Fibroblast of lung (primary cell): ENCODE measurements at regions not wholly inside any gene's neighbourhood (a gene's known extent, or its start where the extent isn't known, plus 50 kb on each side); places are given as distances from the start of the nearest gene placed in this dataset.

ENCODE experiments used
- DNase-seq, 2 donors: peaks; one replicate each; pipeline versions ENCODE4 v3.0.0 to v3.0.0-alpha.2; 2010; ENCODE audit warnings: low read depth in 2 of 2
- H2AFZ ChIP-seq: 2 replicates; pipeline ENCODE4 v1.5.1; 2012; ENCODE audit warnings: low read length, control low read depth, inconsistent platforms
- H3K27ac ChIP-seq: 2 replicates; pipeline ENCODE4 v1.5.1; 2011; ENCODE audit warnings: low read length, control low read depth; ENCODE audit not compliant: insufficient read depth
- H3K27me3 ChIP-seq: 2 replicates; pipeline ENCODE4 v1.5.1; 2011; ENCODE audit warnings: mild to moderate bottlenecking, low read length; ENCODE audit not compliant: control insufficient read depth, insufficient read depth
- H3K36me3 ChIP-seq: 2 replicates; pipeline ENCODE4 v1.5.1; 2011; ENCODE audit warnings: low read length; ENCODE audit not compliant: control insufficient read depth, insufficient read depth
- H3K4me1 ChIP-seq: 2 replicates; pipeline ENCODE4 v1.5.1; 2011; ENCODE audit warnings: low read length; ENCODE audit not compliant: control insufficient read depth, insufficient read depth; ENCODE audit errors: extremely low read depth
- H3K4me2 ChIP-seq: 2 replicates; pipeline ENCODE4 v1.5.1; 2011; ENCODE audit warnings: low read length, control low read depth; ENCODE audit not compliant: insufficient read depth; ENCODE audit errors: extremely low read depth
- H3K4me3 ChIP-seq, 4 experiments: fragments of 200-600 bp in 1 of 4; sonication (generic) in 1 of 4; replicated peaks in 1 of 4; 2 replicates each; pipeline ENCODE4 v1.5.1; 2011 to 2016; ENCODE audit warnings: low read length in 4 of 4, low read depth in 3 of 4, mild to moderate bottlenecking in 3 of 4, control low read depth in 2 of 4, inconsistent platforms in 1 of 4, mixed read lengths in 1 of 4; ENCODE audit not compliant: insufficient read depth in 1 of 4; ENCODE audit errors: control extremely low read depth in 1 of 4
- H3K79me2 ChIP-seq: 2 replicates; pipeline ENCODE4 v1.5.1; 2012; ENCODE audit warnings: mild to moderate bottlenecking, low read length, inconsistent platforms; ENCODE audit not compliant: control insufficient read depth, insufficient read depth
- H3K9ac ChIP-seq: 2 replicates; pipeline ENCODE4 v1.5.1; 2011; ENCODE audit warnings: mild to moderate bottlenecking, low read length, control low read depth; ENCODE audit not compliant: insufficient read depth
- H3K9me3 ChIP-seq: 2 replicates; pipeline ENCODE4 v1.5.1; 2012; ENCODE audit warnings: low read depth, low read length; ENCODE audit not compliant: control insufficient read depth, insufficient read depth
- H4K20me1 ChIP-seq: 2 replicates; pipeline ENCODE4 v1.5.1; 2011; ENCODE audit warnings: low read length; ENCODE audit not compliant: control insufficient read depth, insufficient read depth; ENCODE audit errors: extremely low read depth
- EZH2 ChIP-seq: IDR thresholded peaks from 2 replicates; pipeline ENCODE4 v1.5.1; 2012; ENCODE audit warnings: low read length, control low read depth, mild to moderate bottlenecking; ENCODE audit errors: missing control alignments
- TF ChIP-seq, protein P1 (sequence below), 2 donors: IDR thresholded peaks in 1 of 2; conservative IDR thresholded peaks in 1 of 2; 1 replicate in 1 of 2; 2 replicates in 1 of 2; pipeline ENCODE4 v1.5.1; 2011 to 2012; ENCODE audit warnings: low read length in 2 of 2, control low read depth in 1 of 2, inconsistent platforms in 1 of 2, low read depth in 1 of 2, mild to moderate bottlenecking in 1 of 2

DNA sequence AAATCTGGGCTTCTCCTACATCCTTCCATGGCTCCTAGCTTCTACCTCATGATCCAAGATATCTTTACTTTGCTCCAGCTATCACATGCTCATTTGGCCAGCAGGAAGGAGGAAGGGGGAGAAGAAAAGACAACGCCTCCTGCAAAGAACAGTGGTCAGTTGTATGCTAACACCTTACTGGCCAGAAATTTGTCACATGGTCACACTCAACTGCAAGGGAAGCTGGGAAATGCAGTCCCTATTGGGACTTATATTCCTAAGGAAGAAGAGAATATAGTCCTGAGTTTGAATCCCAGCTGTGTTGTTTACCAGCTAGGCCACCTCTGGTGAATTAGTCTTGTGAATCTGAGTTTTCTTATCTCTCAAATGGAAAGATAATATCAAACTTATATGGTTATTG, 272.0 kb downstream of the BLID start:
- H3K4me3 ChIP-seq = no peak overlapping the region
- no peak for DNase-seq
- H2AFZ ChIP-seq = no peak overlapping the region
- H3K4me2 ChIP-seq = no peak overlapping the region
- no peaks in the 10 kb centered on the region for H4K20me1 ChIP-seq
- TF ChIP-seq, protein P1, sequence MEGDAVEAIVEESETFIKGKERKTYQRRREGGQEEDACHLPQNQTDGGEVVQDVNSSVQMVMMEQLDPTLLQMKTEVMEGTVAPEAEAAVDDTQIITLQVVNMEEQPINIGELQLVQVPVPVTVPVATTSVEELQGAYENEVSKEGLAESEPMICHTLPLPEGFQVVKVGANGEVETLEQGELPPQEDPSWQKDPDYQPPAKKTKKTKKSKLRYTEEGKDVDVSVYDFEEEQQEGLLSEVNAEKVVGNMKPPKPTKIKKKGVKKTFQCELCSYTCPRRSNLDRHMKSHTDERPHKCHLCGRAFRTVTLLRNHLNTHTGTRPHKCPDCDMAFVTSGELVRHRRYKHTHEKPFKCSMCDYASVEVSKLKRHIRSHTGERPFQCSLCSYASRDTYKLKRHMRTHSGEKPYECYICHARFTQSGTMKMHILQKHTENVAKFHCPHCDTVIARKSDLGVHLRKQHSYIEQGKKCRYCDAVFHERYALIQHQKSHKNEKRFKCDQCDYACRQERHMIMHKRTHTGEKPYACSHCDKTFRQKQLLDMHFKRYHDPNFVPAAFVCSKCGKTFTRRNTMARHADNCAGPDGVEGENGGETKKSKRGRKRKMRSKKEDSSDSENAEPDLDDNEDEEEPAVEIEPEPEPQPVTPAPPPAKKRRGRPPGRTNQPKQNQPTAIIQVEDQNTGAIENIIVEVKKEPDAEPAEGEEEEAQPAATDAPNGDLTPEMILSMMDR (conservative IDR thresholded peaks at IDR 0.05 in 1 of 2, IDR thresholded peaks at IDR 0.05 in 1 of 2; ENCODE audit: low read depth in 1 of 2, low read length in 2 of 2) = no peak
- TF ChIP-seq EZH2 = no peak
- no peaks in the 10 kb centered on the region for H3K79me2 ChIP-seq
- H3K4me1 ChIP-seq = peaks cover 5% of the 10 kb centered on the region
- H3K36me3 ChIP-seq = no peaks in the 10 kb centered on the region
- no peaks in the 10 kb centered on the region for H3K27me3 ChIP-seq
- no peaks in the 10 kb centered on the region for H3K9me3 ChIP-seq
- no peak overlapping the region for H3K27ac ChIP-seq
- no peak overlapping the region for H3K9ac ChIP-seq

DNA sequence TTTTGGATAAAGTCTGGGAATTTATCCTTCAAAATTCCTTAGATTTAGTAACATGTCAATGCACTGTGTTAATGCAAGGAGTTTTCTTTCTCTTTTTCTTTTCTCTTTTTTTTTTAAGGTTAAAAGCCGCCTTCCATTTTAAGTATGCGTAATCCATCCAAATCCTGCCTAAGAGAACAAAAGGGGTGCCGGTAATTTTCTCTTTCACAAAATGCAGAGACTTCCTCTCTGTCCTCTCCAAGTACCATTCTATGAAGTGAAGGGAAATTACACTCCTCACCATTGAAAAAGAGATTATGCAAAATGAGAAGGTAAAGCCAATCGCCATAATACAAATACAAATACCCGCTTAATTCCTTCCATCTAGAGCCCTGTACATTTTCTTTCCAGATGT, 273.8 kb downstream of the BLID start:
- Histone ChIP-seq H4K20me1 (no peaks in the 10 kb centered on the region), H3K27ac (no peak overlapping the region), H3K79me2 (no peaks in the 10 kb centered on the region), H3K36me3 (no peaks in the 10 kb centered on the region), H3K4me2 (peak overlapping the region; percentile 63), H3K4me3 (no peak overlapping the region), H3K9ac (no peak overlapping the region), H3K9me3 (no peaks in the 10 kb centered on the region), H3K4me1 (peaks cover 5% of the 10 kb centered on the region), H2AFZ (no peak overlapping the region), H3K27me3 (no peaks in the 10 kb centered on the region)
- no peak for DNase-seq
- TF ChIP-seq, protein P1 (conservative IDR thresholded peaks at IDR 0.05 in 1 of 2, IDR thresholded peaks at IDR 0.05 in 1 of 2; ENCODE audit: low read depth in 1 of 2, low read length in 2 of 2) = no peak
- no peak for TF ChIP-seq EZH2

DNA sequence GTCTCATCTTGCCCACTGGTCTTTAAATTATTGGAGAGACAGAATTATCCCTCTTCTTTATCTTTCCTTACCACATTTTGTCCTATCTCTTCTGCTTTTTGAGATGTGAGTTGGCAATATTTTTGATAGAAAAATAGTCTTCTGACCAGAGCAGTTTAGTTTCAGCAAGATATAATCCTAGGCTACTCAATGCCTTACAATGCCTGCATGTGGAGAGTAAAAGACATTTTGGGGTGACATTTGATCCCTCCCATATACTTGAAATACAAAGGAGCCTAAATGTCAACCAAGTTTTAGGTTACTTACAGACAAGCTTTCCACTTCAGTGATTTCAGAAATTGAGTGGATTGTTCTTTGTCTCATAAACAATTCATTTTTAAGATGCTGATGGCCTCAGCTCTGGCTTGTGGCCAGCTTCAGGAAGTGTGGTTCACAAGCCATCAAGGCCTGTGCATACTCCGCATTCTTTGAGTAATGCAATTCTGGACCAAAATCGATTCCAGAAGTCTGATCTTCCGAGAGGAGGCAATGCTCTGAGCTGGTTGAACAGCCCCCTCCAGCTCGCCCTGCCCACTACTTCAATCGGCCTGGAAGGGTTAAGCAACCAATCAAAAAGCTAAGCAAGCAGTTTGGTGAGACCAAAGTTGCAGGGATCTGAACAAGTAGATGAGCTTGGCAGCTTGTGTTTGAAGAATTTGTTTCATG, 274.4 kb downstream of the BLID start:
- H3K4me1 ChIP-seq = peaks cover 5% of the 10 kb centered on the region
- no peak overlapping the region for H2AFZ ChIP-seq
- no peak overlapping the region for H3K4me3 ChIP-seq
- H3K9ac ChIP-seq = no peak overlapping the region
- no peaks in the 10 kb centered on the region for H3K36me3 ChIP-seq
- DNase-seq = peak; percentile 63 to 94
- TF ChIP-seq, protein P1 (conservative IDR thresholded peaks at IDR 0.05 in 1 of 2, IDR thresholded peaks at IDR 0.05 in 1 of 2; ENCODE audit: low read depth in 1 of 2, low read length in 2 of 2) = no peak
- no peak for TF ChIP-seq EZH2
- no peaks in the 10 kb centered on the region for H3K79me2 ChIP-seq
- H3K4me2 ChIP-seq = peak overlapping the region; percentile 63
- H3K9me3 ChIP-seq = no peaks in the 10 kb centered on the region
- no peaks in the 10 kb centered on the region for H4K20me1 ChIP-seq
- no peaks in the 10 kb centered on the region for H3K27me3 ChIP-seq
- no peak overlapping the region for H3K27ac ChIP-seq
